NCI-H748 (cell line): ENCODE measurements at regions not wholly inside any gene's neighbourhood (a gene's known extent, or its start where the extent isn't known, plus 50 kb on each side); places are given as distances from the start of the nearest gene placed in this dataset.
"Not testable (repeated sequence)": the region's sequence is repeated elsewhere in the genome, so short reads cannot be mapped to it uniquely, and the experiment has no call there.

Source experiments
- DNase-seq: peaks from one replicate; lab custom pipeline; 2025; ENCODE audit not compliant: unreplicated experiment; lab: John Stamatoyannopoulos, UW

- DNase-seq: no peak
Measured at GRCh38 chr1:113292603-113293255, 97.6 kb upstream of the MAGI3 start.

- DNase-seq: no peak
Measured at GRCh38 chr1:113293256-113293626, 97.1 kb upstream of the MAGI3 start.

GRCh38 chr1:113297749-113298148 lies 92.6 kb upstream of the MAGI3 start:
- DNase-seq: no peak

- DNase-seq: no peak
Measured at GRCh38 chr1:113298941-113299340, 91.4 kb upstream of the MAGI3 start.

- no peak for DNase-seq
Measured at GRCh38 chr1:113302636-113303035, 87.7 kb upstream of the MAGI3 start.

DNA sequence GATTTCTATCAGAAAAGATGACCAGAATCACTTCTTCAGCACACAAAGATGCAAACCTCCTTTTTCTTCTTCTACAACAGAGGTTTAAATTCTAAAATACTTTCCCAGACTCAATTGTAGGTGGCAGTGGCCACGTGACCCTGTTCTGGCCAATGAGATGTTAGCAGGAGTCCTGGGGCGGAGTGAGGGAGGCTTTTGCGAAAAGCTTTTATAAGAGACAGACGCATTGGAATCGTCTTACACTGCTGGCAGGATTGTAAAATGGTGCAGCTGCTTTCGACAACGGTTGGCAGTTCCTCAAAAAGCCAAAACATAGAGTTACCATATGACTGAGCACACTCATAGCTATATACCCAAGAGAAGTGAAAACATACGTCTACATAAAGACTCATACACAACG lies 87.0 kb upstream of the MAGI3 start:
- DNase-seq: no peak

- DNase-seq: not testable (repeated sequence)
Measured at GRCh38 chr1:113305029-113305428, 85.3 kb upstream of the MAGI3 start.

- DNase-seq: no peak
Measured at GRCh38 chr1:113307771-113308445, 82.4 kb upstream of the MAGI3 start.

DNA sequence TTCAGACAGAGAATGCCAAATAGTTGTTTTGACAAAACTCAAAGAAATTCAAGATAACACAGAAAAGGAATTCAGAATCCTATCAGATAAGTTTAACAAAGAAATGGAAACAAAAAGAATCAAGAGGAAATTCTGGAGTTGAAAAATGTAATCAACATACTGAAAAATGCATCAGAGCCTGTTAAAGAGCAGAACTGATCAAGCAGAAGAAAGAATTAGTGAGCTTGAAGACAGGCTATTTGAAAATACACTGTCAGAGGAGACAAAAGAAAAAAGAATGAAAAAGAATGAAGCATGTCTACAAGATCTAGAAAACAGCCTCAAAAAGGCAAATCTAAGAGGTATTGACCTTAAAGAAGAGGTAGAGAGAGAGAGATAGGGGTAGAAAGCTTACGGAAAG lies 77.7 kb upstream of the MAGI3 start:
- DNase-seq: not testable (repeated sequence)

DNA sequence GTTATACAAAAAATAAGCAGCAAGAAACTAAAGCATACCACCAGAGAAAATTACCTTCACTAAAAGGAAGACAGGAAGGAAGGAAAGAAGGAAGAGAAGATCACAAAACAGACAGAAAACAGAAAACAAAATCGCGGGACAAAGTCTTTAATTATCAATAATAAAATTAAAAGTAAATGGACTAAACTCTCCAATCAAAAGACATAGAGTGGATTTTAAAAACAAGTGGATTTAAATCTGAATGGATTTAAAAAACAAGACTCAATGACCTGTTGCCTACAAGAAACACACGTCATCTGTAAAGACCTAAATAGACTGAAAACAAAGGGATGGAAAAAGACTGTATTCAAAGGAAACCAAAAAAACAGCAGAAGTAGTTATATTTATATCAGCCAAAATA lies 75.7 kb upstream of the MAGI3 start:
- DNase-seq: no peak

DNA sequence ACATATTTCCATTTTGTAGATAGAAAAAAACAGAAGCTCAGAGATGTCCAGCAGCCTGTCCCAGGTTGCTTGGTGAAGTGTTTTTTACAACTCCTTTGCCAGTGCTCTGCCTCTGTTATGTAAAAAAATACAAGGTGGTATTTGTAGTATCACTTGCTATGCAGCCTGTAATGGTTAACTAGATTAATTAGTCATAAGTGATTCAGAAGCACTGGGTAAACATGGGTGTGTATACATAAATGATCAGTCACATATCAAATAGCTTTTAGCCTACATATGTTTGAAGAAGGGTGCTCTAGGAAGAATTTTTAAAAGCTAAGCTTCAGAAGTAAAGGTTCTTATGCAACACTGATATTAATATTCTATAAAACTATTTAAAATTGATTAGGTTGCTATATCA lies 70.0 kb upstream of the MAGI3 start:
- peak; percentile 70 for DNase-seq

DNA sequence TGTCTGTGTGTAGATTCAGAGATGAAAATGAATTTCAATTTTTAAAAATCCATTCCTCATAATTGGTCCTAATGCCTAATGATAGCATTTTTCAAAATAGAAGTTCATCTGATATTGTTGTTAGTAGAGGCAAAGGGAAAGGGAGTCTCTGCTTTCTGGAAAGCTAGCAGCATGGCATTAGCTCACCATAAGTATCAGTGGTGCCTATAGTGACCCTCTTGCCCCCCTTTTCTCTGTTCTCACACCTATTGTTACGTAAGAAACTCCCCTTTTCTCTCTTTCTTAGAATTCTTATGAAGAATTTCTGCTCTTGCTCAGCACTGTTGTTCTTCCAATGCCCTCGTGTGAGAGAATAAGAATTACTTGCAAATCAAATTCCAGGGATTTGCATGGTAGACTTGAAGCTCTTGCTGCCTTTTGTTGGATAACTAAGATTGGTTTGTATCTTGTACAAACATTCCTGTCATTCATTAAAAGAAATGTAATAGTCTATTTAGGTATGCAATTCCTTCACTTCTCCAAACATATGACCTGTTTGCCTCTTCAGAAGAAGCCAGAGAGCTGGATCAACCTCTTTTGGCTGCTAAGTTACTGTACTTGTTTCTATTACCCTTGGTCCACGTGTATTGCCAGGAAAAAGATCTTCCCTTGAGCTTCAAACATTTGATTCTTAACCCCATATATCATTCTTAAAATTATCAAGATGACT lies 69.2 kb upstream of the MAGI3 start:
- no peak for DNase-seq

- no peak for DNase-seq
Measured at GRCh38 chr1:113321771-113322387, 68.4 kb upstream of the MAGI3 start.

DNA sequence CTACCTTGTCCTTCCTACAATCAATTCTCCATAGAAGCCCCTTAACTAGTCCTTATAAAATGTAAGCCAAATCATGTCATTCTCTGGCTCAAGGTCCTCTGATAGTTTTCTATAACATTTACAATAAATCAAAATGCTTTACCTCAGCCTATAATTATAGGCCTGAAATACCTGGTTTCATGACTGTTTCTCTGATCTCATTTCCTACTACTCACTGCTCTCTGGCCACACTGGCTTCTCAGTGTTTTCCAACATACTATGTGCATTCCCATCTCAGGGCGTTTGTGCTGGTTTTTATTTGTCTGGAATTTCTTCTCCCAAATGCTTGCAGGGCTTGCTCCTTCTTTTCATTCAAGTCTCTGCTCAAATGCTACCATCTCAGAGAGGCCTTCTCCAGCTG lies 67.9 kb upstream of the MAGI3 start:
- no peak for DNase-seq

GRCh38 chr1:113325022-113325421 lies 65.3 kb upstream of the MAGI3 start:
- DNase-seq: no peak

GRCh38 chr1:113326976-113327375 lies 63.3 kb upstream of the MAGI3 start:
- no peak for DNase-seq

DNA sequence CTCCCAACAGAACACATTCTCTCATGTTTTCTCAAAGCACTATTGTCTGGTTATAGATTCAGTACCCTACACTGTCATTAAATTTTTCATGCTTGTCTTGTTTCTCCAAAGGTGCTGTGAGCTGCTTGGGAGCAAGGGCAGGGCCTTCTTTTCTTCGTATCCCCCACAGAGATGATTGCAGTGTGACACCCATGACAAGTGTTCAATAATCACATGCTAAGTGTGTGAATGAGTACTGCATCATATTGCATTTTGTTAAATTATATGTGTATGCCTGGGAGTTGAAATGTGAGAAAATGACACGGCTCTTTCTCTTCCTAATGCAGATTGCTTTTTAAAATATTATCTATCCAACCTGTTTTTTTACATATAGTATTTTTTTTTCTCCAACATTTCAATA lies 57.3 kb upstream of the MAGI3 start:
- no peak for DNase-seq

- no peak for DNase-seq
Measured at GRCh38 chr1:113340038-113340437, 50.3 kb upstream of the MAGI3 start.
